Esophagus squamous epithelium (tissue), 4 donors: ENCODE measurements at regions not wholly inside any gene's neighbourhood (a gene's known extent, or its start where the extent isn't known, plus 50 kb on each side); places are given as distances from the start of the nearest gene placed in this dataset.

Experiments
- POLR2A ChIP-seq, 4 donors: fragments of 450-650 bp; IDR thresholded peaks; one replicate each; pipeline ENCODE4 v1.6.1; 2017; ENCODE audit warnings: antibody characterized with exemption in 4 of 4, mild to moderate bottlenecking in 4 of 4, moderate library complexity in 3 of 4
- TF ChIP-seq, protein P1 (sequence below), 6 experiments: fragments of 450-650 bp in 4 of 6; fragments of 200-600 bp in 2 of 6; sonication (generic) in 2 of 6; IDR thresholded peaks; one replicate each; pipeline ENCODE4 v1.5.1; 2016 to 2019; ENCODE audit warnings: antibody characterized with exemption in 6 of 6, mild to moderate bottlenecking in 4 of 6, moderate library complexity in 4 of 6

DNA sequence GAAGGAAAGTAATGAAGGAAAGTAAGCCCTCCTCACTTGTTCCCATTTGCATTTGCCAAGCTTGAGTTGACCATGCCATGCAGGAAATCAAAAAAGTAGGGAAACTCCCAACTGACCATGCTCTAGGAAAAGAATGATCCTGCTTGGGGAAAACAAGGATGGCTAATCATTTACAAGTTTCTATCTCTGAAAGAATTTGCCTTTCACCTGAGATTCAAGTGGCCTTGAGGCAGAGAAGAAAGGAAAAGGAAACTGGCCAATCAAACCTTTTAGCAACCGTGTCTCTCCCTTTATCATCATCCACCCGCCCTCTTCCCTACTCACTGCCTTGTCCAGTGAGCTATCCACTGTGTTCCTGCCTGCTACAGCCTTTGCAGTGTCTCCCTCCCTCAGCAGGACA is 757.2 kb upstream of the SOX9 start:
- TF ChIP-seq POLR2A (IDR thresholded peaks at IDR 0.05) = no peak
- TF ChIP-seq, protein P1, sequence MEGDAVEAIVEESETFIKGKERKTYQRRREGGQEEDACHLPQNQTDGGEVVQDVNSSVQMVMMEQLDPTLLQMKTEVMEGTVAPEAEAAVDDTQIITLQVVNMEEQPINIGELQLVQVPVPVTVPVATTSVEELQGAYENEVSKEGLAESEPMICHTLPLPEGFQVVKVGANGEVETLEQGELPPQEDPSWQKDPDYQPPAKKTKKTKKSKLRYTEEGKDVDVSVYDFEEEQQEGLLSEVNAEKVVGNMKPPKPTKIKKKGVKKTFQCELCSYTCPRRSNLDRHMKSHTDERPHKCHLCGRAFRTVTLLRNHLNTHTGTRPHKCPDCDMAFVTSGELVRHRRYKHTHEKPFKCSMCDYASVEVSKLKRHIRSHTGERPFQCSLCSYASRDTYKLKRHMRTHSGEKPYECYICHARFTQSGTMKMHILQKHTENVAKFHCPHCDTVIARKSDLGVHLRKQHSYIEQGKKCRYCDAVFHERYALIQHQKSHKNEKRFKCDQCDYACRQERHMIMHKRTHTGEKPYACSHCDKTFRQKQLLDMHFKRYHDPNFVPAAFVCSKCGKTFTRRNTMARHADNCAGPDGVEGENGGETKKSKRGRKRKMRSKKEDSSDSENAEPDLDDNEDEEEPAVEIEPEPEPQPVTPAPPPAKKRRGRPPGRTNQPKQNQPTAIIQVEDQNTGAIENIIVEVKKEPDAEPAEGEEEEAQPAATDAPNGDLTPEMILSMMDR (IDR thresholded peaks at IDR 0.05) = no peak
